ENCODE measurements at regions not wholly inside any gene's neighbourhood (a gene's known extent, or its start where the extent isn't known, plus 50 kb on each side); places are given as distances from the start of the nearest gene placed in this dataset.

GRCh38 chr5:35297755-35298154 lies 67.5 kb upstream of the PRLR start:
- intact Hi-C loops (cut with micrococcal nuclease), result no loop called here
- peaks cover 4% of the 10 kb centered on the region for H3K9me3 Mint-ChIP-seq
- H3K4me1 Mint-ChIP-seq (ENCODE audit: low read depth), result no peaks in the 10 kb centered on the region
- ChIA-PET POLR2A (no interaction called here), CTCF (no interaction called here)
- no peak for DNase-seq
- no peaks in the 10 kb centered on the region for H3K36me3 Mint-ChIP-seq
- no peak overlapping the region for H3K27ac Mint-ChIP-seq
- H3K27me3 Mint-ChIP-seq, result peaks cover 5% of the 10 kb centered on the region
- H3K4me3 Mint-ChIP-seq, result no peak overlapping the region

- Mint-ChIP-seq H3K27ac (no peak overlapping the region), H3K4me3 (no peak overlapping the region), H3K27me3 (peaks cover 4% of the 10 kb centered on the region), H3K36me3 (no peaks in the 10 kb centered on the region), H3K4me1 (ENCODE audit: low read depth) (no peaks in the 10 kb centered on the region), H3K9me3 (peaks cover 7% of the 10 kb centered on the region)
- DNase-seq, result no peak
- ChIA-PET POLR2A (no interaction called here), CTCF (no interaction called here)
- intact Hi-C loops (cut with micrococcal nuclease), result no loop called here
Observed at GRCh38 chr5:35294976-35295375, 64.7 kb upstream of the PRLR start.

GRCh38 chr5:35294017-35294416 lies 63.7 kb upstream of the PRLR start:
- ChIA-PET POLR2A (no interaction called here), CTCF (no interaction called here)
- H3K4me3 Mint-ChIP-seq, result no peak overlapping the region
- intact Hi-C loops (cut with micrococcal nuclease), result no loop called here
- no peaks in the 10 kb centered on the region for H3K4me1 Mint-ChIP-seq (ENCODE audit: low read depth)
- peaks cover 2% of the 10 kb centered on the region for H3K27me3 Mint-ChIP-seq
- DNase-seq, result no peak
- H3K36me3 Mint-ChIP-seq, result no peaks in the 10 kb centered on the region
- peaks cover 7% of the 10 kb centered on the region for H3K9me3 Mint-ChIP-seq
- H3K27ac Mint-ChIP-seq, result no peak overlapping the region

GRCh38 chr5:35285435-35285834 lies 55.1 kb upstream of the PRLR start:
- Mint-ChIP-seq H3K27me3 (no peaks in the 10 kb centered on the region), H3K4me1 (ENCODE audit: low read depth) (no peaks in the 10 kb centered on the region), H3K36me3 (no peaks in the 10 kb centered on the region), H3K9me3 (peaks cover 5% of the 10 kb centered on the region), H3K27ac (no peak overlapping the region), H3K4me3 (no peak overlapping the region)
- ChIA-PET POLR2A (no interaction called here), CTCF (no interaction called here)
- intact Hi-C loops (cut with micrococcal nuclease), result no loop called here
- DNase-seq, result no peak

- H3K9me3 Mint-ChIP-seq, result peaks cover 5% of the 10 kb centered on the region
- ChIA-PET POLR2A (no interaction called here), CTCF (no interaction called here)
- no peaks in the 10 kb centered on the region for H3K27me3 Mint-ChIP-seq
- intact Hi-C loops (cut with micrococcal nuclease), result no loop called here
- H3K4me1 Mint-ChIP-seq (ENCODE audit: low read depth), result no peaks in the 10 kb centered on the region
- H3K27ac Mint-ChIP-seq, result no peak overlapping the region
- no peaks in the 10 kb centered on the region for H3K36me3 Mint-ChIP-seq
- H3K4me3 Mint-ChIP-seq, result no peak overlapping the region
- DNase-seq, result no peak
Observed at GRCh38 chr5:35285011-35285410, 54.7 kb upstream of the PRLR start.

- CTCF ChIA-PET, result no interaction called here
Observed at GRCh38 chr5:35284364-35284763, 54.1 kb upstream of the PRLR start.

GRCh38 chr5:35282810-35283209 lies 52.5 kb upstream of the PRLR start:
- no peak for DNase-seq
- no peaks in the 10 kb centered on the region for H3K4me1 Mint-ChIP-seq (ENCODE audit: low read depth)
- intact Hi-C loops (cut with micrococcal nuclease), result no loop called here
- CTCF ChIA-PET, result no interaction called here
- H3K27me3 Mint-ChIP-seq, result peaks cover 6% of the 10 kb centered on the region
- no peak overlapping the region for H3K4me3 Mint-ChIP-seq
- POLR2A ChIA-PET, result no interaction called here
- H3K36me3 Mint-ChIP-seq, result no peaks in the 10 kb centered on the region
- H3K27ac Mint-ChIP-seq, result no peak overlapping the region
- H3K9me3 Mint-ChIP-seq, result peaks cover 5% of the 10 kb centered on the region

More at GRCh38 chr5:35284364-35284763, 54.1 kb upstream of the PRLR start:
- Mint-ChIP-seq H3K9me3 (peaks cover 5% of the 10 kb centered on the region), H3K4me1 (ENCODE audit: low read depth) (no peaks in the 10 kb centered on the region), H3K27ac (no peak overlapping the region), H3K27me3 (no peaks in the 10 kb centered on the region), H3K4me3 (no peak overlapping the region), H3K36me3 (no peaks in the 10 kb centered on the region)
- intact Hi-C loops (cut with micrococcal nuclease), result no loop called here
- POLR2A ChIA-PET, result no interaction called here
- no peak for DNase-seq

GRCh38 chr5:35281613-35282012 lies 51.3 kb upstream of the PRLR start:
- Mint-ChIP-seq H3K36me3 (no peaks in the 10 kb centered on the region), H3K27me3 (peaks cover 6% of the 10 kb centered on the region), H3K4me1 (ENCODE audit: low read depth) (no peaks in the 10 kb centered on the region), H3K9me3 (peaks cover 5% of the 10 kb centered on the region), H3K27ac (no peak overlapping the region), H3K4me3 (no peak overlapping the region)
- no peak for DNase-seq
- POLR2A ChIA-PET, result no interaction called here
- CTCF ChIA-PET, result no interaction called here
- intact Hi-C loops (cut with micrococcal nuclease), result no loop called here
